Fibroblast of villous mesenchyme (primary cell): ENCODE measurements at regions not wholly inside any gene's neighbourhood (a gene's known extent, or its start where the extent isn't known, plus 50 kb on each side); places are given as distances from the start of the nearest gene placed in this dataset.

Experiments used
- DNase-seq: peaks from one replicate; pipeline ENCODE4 v3.0.0-alpha.2; 2010; ENCODE audit warnings: low read depth
- H3K4me3 ChIP-seq: 2 replicates; pipeline ENCODE4 v1.5.1; 2011; ENCODE audit warnings: low read depth, mild to moderate bottlenecking, low read length
- TF ChIP-seq, protein P1 (sequence below): IDR thresholded peaks from 2 replicates; pipeline ENCODE4 v1.5.1; 2012; ENCODE audit warnings: low read depth, mild to moderate bottlenecking, low read length; ENCODE audit not compliant: insufficient read depth

DNA sequence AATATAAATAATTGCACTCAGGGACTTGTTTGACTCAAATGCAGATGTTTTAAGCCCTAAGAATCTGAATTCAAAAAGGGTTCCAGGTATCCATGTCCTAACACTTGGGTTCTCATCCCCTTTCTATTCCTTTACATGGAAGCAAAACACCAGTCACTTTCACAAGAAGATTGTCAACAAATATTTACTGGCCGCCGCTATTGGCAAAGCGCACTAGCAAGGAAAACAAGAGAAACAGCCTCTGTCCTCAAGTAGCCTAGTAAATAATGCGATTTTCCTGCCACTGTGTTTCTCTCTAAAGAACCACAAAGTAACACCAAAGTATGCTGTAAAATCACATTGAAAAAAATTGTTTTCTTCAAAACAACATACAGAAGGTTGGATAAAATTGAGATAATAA lies 66.7 kb upstream of the EZH2 start:
- TF ChIP-seq, protein P1, sequence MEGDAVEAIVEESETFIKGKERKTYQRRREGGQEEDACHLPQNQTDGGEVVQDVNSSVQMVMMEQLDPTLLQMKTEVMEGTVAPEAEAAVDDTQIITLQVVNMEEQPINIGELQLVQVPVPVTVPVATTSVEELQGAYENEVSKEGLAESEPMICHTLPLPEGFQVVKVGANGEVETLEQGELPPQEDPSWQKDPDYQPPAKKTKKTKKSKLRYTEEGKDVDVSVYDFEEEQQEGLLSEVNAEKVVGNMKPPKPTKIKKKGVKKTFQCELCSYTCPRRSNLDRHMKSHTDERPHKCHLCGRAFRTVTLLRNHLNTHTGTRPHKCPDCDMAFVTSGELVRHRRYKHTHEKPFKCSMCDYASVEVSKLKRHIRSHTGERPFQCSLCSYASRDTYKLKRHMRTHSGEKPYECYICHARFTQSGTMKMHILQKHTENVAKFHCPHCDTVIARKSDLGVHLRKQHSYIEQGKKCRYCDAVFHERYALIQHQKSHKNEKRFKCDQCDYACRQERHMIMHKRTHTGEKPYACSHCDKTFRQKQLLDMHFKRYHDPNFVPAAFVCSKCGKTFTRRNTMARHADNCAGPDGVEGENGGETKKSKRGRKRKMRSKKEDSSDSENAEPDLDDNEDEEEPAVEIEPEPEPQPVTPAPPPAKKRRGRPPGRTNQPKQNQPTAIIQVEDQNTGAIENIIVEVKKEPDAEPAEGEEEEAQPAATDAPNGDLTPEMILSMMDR, result no peak
- H3K4me3 ChIP-seq, result no peak overlapping the region
- no peak for DNase-seq

DNA sequence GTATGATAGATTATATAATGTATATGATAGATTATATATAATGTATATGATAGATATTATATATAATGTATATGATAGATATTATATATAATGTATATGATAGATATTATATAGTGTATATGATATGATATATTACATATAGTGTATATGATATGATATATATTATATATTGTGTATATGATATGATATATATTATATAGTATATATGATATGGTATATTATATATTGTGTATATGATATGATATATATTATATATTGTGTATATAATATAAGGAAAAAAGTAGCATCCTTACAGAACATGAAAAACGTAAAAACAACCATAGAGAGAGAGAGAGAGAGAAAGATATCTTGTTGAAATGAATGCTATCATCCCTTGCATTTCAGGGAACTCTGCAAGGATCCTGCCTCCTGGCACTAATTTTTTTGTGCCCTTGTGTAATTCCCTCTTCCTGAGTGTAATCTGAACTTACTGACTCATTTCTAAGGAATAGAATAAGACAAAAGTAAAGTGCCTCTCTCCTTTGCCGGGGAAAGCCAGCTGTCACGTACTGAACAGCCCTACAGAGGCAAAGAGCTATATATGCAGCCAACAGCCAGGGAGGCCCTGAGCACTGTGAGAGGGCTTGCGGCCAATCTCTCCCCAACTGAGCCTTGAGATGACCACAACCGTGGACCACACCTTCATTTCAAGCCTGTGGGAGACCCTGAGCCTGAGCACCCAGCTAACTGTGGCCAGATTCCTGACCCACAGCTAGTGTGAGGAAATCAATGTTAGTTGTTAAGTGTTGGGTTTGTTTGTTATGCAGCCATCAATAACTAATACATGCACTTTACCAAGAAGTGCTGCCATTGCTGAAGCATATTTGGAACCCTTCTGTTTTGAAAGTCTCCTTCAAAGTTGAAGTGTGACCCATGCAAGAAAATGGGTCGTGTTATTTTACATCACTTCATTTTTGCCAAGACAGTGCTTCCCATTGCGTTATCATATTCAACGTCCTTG lies 61.1 kb upstream of the EZH2 start:
- TF ChIP-seq, protein P1, result no peak
- DNase-seq, result peak; percentile 15
- H3K4me3 ChIP-seq, result no peak overlapping the region

DNA sequence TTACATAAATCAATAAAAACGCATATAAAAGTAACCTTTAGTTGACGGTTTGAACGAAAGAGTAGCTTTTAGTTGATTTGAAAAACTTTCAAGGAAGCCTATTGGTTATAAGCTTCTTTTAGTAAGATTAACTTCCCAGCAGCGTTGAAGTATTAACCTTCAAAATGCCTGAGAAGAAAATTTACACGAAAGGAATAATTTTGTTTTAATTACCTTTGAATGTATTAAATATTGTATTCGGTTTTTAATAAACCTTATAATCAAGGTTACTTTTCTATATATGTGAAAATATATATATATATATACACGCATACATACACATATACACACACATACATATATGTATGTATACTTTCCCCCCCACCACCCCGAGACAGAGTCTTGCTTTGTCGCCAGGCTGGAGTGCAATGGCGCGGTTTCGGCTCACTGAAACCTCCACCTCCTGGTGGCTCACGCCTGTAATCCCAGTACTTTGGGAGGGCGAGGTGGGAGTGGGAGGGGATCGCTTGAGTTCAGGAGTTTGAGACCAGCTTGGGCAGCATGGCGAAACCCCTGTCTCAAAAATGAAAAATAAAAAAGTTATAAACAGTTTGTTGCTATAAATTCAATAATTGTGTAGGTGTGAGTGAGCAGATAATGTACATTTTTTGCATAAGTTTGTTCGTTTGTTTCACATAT lies 57.6 kb upstream of the EZH2 start:
- DNase-seq, result peak; percentile 54
- H3K4me3 ChIP-seq, result peak overlapping the region; percentile 83
- TF ChIP-seq, protein P1, result peak; percentile 53

DNA sequence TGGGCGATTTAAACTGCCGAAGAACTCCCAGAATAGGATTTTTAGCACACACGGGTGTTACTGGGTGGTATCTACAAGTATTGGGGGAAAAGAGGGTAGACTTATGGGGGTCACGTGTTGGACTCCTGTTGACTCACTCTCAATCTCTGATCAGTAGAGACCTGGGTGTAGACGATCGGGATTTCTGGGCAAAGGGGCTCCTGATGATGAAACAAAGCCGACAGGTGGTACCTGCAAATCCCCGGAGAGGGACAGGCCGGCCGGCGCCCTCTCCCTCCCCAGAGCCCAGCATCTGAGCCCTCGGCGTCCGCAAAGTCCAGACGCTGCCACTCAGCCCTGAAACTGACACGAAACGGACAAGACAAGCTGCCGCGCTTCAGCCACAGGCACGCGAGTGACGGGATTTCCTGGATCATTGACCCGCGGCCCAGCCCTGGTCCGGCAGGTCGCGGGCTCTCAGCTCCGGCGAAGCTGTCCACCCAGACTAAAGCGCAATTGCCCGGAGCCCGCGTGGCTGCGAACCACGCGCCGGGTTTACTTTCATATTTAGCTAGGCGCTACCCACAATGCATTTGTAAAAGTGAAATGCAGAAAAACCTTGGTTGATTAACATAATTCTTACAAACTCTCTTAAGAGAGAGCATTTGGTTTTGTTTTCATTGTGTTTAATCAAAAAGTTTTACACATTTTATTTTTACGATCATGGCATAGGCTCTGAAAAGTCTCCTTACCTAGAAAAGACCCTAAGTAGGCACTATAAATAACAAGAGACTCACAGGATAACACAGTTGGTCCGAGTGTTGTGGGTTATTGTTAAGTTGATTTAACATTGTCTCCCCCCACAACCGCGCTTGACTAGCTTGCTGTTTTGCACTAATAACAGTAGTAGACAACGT lies 56.9 kb upstream of the EZH2 start:
- H3K4me3 ChIP-seq, result peak overlapping the region; percentile 83
- DNase-seq, result peak; percentile 85
- TF ChIP-seq, protein P1, result no peak

DNA sequence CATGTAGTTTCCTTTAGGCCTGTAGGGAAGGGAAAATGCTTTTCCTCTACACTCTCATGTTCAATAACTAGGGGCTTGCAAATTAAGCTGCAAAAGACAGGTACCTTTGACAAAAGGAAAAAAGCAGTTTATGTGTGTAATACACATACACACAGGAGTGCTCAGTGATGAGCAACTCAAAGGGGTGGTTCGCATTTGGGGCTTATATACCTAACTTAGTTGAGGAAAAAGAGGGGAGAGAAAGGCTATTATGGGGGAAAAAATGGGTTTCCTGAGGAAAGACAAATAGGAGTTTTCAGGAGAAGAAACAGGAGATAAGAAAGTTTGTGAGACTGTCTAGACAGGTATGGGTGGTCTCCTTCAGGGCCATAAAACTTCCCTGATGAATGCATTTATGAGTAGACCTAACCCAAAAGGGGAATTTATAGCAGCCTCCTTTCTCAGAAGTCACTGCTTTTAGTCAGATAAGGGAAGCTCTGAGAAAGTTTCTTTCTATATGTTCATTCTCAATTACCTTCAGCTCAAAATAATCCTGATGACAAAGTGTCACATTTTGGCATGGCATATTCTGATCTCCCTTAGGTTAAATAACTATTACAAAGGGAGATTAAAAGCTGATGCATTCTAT lies 55.2 kb upstream of the EZH2 start:
- no peak for DNase-seq
- TF ChIP-seq, protein P1, result no peak
- no peak overlapping the region for H3K4me3 ChIP-seq

DNA sequence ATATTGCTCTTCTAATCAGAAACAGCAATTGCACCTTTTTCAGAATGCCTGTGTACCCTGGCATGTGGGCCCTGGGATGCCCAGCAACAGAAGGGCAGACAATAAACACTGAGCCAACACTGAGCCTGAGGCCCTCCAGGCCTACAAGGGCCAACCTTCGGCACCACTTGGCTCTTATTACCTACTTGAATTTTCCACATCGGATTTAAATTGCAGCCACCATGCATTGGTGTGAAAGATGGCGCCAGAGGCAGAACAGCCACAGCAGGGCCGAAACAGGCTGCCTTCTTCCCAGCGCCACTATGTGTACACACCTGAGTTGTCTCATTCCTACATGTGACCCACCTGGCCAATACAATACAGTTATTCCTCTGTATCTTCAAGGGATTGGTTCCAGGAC lies 51.4 kb upstream of the EZH2 start:
- H3K4me3 ChIP-seq, result no peak overlapping the region
- TF ChIP-seq, protein P1, result no peak

More for the DNA sequence above, 51.4 kb upstream of the EZH2 start:
- no peak for DNase-seq
